GM18507 (cell line): ENCODE measurements at regions not wholly inside any gene's neighbourhood (a gene's known extent, or its start where the extent isn't known, plus 50 kb on each side); places are given as distances from the start of the nearest gene placed in this dataset.

ENCODE experiments used
- DNase-seq: peaks from one replicate; pipeline ENCODE4 v3.0.0; 2011; ENCODE audit warnings: low read depth; ENCODE audit not compliant: insufficient read length; ENCODE audit errors: extremely low spot score
- FAIRE-seq: peaks from 2 replicates; lab custom pipeline; 2011; peaks lifted over from hg19 to GRCh38; lab: Jason Lieb, UNC

DNA sequence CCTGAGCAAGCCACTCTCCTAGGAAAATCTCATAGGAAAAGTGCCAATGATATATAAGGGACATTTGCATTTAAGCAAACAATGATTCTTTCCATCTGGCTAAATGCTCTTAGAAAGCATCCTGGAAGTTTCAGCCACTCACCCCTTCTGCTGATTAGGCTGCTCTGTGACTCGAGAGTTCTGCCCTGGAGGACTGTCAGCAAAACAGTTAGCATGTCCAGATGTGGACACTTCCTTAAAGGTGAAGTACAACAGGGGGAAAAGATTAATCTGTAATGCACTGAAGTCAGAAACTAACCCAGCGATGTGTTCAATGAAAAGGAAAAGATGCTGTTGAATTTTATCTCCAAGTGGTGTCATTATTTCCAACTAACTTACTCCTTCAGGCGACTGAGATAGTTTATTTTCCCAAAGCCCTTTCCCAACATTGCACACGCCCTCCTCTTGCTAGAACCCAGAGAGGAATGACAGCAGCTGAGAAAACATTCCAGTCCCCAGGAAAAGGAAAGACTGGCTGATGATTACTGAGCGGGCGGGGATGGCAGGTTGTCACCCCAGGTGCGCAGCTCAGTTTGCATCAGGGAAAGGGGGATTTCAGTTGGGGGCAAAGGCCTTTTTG lies 214.0 kb downstream of the SS18 start:
- FAIRE-seq: no peak
- no peak for DNase-seq

DNA sequence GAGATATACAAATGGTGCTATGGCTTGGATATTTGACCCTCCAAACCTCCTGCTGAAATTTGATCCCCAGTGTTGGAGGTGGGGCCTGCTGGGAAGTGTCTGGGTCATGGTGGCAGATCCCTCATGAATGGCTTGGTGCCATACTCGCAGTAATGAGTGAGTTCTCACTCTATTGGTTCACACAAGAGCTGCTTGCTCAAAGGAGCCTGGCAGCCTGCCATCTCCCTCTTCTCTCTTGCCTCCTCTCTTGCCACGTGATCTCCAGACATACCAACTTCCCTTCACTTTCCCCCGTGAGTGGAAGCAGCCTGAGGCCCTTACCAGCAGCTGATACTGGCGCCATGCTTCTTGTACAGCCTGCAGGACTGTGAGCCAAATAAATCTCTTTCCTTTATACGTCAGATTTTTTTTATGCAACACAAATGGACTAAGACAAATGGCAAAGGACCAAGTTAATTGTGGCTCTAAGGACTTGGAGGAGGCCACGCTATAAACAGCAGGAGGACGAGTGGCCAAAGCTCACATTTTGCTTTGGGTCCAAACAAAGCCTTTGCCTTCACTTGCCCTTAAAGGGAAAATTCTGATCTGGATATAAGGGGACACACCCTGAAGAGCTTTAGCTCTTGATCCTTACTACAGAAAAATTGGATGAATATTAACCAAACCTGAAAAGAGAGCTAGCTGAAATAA lies 214.7 kb downstream of the SS18 start:
- DNase-seq (no peak), FAIRE-seq (no peak)

DNA sequence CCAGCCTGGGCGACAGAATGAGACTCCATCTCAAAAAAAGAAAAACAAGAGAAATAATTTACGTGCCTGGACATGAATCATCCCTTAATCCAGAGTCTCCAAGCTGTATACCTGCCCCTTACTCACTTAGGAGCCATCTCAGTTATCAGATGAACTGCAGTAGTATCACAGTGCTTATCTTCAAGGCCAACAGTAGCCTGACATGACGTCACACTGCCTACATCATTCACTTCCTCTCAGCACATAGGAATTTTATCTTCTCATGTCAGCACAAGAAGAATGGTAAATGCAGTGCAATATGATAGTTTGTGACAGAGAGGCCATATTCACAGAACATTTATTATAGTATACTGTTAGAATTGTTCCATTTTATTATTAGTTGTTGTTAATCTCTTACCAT lies 216.6 kb downstream of the SS18 start:
- no peak for FAIRE-seq
- DNase-seq: no peak

DNA sequence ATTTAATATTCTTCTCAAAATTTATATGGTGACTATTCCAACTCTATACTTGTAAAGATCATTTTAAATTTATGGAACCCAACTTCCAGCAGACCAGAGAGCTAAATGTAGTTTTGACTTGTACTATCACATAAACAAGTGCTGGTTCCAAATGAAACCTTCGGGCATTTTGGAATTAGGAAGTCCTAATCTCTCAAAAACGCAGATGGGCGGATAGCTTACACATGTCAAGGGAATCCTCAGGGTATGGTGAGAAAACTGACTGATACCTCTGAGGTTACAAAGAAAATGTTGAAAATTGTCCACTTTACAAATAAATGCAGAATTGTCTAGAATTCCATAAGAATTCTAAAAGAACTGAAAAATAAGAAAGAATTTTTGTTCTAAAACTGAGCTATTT lies 224.1 kb downstream of the SS18 start:
- DNase-seq (no peak), FAIRE-seq (no peak)

DNA sequence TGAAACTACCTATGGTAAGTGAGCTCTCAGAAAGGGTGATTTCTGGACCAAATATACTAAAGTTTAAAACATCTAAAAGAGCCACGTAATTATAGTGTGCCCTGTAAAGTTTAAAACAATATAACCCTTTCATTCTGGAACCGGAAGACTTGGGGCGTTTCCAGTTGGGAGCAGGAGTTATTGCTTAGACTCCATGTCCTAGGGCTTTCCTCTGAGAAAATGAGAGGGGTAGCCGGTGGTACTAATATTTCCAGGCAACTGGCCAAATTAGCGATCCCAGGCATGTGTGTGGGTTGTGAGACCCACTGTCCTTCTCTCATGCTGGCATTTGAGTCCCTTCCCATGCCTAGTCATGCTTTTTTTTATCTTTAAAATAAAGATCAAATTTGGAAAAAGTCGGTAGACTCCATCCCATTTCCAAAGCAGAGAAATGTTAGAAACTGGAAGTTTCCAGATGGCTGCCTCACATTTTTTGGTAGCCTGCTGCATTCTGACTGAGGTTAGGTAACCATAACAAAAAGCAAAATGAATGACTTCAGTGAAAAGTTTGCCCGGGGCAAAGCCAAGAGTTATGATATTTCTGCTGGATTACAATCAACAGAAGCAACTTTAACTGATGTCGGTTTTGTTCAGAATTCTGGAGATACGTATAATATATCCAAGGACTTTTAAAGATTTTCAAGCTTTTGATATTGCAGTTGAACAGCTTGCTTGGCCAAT lies 227.4 kb downstream of the SS18 start:
- FAIRE-seq (no peak), DNase-seq (no peak)

DNA sequence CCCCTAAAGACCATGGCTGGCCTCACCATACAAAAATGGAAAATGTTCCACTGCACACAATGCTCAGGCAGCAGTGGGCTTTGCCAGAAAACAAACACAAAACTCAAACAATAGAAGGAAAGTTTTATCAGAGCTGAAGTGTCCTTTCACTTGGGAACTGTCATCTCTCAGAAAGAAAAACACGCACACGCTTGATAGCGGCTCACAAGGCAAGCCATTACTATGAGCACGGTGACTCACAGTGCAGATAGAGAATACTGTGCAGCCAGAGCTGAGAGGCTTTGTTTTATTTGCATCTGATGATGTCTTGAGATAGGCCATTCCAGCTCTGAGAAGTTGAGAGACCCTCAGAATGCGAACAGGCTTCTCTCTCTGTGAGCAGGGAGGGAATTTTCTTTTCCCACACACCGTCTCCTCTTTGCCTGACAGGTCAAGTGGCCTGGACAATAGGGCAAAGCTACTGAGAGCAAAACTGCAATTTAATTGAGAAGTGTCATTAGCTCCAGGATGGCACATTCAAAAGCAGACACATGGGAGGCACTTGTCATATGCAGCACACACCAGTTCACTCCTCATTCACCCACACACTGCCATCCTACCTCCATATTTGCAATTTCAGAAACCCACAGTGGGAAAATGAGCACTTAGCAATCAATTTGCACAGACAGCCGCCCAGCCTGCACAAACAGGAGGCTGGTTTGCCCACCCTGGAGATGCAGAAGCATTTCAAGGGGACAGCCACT lies 236.6 kb downstream of the SS18 start:
- DNase-seq (no peak), FAIRE-seq (no peak)

DNA sequence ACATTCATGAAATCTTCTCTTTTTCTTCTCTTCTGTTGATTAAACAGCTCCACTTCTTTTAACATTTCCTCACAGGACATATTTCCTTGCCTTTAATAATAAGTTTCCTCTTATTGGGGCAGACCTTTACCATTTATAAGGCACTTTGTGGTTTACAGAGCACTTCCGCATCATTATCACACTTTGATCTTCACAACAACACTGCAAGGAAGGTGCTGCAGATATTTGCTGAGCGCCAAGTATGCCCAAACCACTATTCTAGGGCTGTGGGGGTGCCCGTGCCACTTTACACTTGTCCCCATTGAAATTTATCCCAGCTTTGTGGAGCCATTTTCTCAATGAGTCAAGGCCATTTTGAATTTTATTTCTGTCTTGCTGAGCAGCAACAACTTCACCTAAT lies 246.6 kb downstream of the SS18 start:
- FAIRE-seq: no peak
- DNase-seq: no peak

DNA sequence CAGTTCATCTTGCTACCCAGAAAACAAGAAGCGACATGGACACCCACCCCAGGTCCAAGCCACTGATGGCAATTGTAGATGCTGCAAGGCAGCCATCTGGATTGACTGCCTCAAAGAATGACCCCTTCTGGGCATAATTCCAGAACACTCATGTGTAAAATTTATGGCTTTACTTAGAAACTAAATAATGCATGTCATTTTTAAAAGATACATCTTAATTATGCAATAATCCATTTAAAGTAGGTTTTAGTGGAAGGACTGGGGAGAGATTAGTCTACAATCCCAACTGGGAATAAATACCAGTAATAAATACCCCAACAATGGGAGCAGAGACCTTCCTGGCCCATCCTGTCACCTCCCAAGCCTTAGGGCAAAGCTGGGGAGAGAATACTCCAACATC lies 247.7 kb downstream of the SS18 start:
- FAIRE-seq (no peak), DNase-seq (no peak)

DNA sequence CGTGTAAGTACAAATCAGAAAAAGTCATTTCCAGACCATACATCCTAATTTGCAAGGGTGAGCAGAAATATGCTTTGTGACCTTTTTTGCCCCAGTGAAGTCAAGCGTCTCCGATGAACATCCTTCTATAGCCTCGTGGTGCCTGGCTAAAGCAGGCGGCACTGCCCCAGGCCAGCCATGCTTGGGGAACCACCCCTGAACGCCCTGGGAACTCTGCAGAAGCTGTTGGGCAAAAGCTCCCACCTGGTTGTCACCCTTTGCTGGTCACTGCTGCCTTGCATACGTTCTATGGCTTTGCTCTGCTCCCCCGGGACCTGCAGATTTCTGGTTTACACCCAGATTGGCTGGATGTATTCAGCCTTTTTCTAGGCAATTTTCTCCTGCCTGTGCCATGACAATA lies 256.4 kb downstream of the SS18 start:
- no peak for DNase-seq
- no peak for FAIRE-seq

DNA sequence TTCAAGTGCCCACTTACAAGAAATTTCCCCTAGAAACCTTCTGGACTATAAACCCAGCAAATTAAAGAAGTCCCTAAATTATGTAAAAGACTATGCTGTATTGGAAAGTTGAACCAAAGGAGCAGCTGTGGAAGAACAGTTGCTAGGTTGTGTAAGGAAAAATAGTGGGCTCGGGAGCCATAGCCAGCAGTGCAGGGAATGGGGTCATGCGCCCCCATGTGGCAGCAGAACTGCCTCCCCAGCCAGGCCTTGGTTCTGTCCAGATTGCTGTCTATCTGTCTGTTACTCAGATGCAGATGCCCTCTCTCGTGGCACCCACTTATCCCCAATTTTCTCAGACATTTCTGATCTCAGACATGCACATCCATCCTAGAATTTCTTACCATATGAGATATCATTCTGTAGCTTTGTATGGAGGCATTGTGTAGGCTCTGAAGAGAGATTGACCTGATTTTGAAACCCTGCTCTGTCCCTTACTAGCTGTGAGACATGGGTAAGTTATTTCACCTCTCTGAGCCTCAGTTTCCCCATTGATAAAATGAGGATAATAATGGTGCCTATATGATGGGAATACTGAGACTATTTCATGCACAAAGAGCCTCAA lies 258.3 kb downstream of the SS18 start:
- FAIRE-seq (peak; percentile 83), DNase-seq (no peak)

DNA sequence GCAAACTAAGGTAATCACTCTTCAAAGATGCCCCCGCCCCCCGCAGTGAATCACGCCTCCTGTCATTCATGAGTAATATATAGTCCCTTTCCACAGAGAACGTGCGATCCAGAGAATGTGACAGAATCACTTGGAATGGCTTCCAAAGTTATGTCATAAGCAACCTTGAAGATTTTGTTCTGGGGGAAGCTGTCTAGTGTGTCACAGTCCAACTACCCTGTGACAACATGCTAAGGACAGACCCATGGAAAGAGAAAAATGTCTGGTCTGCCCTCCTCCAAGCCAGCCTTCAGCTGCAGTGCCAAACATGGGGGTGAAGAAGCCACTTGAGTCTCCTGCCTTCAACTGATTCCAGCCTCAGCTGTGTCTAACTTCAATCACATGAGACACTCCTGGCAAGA lies 259.1 kb downstream of the SS18 start:
- no peak for DNase-seq
- no peak for FAIRE-seq

DNA sequence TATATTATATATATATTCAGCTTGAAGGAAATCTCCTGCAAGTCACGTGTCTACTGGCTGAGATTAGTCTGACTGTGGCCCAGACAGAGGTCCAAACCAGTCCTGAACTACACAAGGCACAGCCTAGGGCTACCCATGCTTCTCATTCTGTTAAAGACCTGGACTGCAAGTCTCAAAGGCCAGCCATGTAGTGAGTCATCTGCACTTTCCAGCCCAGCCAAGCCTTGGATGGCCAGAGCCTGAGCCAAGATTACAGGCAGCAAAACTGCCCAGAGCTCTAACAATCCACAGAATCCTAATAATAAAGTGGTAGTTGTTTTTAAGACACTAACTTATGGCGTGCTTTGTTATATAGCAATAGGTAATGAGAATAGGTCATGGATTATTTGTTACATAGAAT lies 259.6 kb downstream of the SS18 start:
- DNase-seq (no peak), FAIRE-seq (no peak)

DNA sequence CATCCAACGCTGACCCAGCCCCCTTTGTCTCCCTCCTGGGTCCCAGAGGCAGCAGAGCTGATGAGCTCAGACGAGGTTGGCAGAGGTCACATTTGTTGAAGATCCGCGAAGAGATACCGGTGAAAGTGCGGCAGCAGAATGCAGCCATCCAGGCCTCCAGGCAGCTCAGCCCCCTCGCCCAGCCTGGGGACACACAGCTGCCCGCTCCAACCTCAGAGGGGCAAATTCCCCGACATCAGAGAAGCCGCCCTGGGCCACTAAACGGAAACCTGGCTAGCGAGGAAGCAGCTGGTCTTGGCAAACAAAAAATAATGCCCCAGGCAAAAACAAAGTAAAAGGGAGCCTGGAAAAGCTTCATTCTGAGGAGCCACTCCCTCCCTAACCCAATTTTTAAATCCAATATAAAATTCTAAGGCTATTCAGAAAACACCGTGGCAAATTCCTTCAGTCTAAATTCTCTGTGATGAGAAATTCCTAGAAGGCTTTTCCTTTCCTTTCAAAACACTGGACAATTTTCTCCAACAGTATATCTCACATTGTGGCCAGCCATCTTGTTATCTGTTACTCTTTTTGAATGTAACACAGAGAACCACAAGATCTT lies 262.4 kb downstream of the SS18 start:
- no peak for FAIRE-seq
- DNase-seq: no peak

DNA sequence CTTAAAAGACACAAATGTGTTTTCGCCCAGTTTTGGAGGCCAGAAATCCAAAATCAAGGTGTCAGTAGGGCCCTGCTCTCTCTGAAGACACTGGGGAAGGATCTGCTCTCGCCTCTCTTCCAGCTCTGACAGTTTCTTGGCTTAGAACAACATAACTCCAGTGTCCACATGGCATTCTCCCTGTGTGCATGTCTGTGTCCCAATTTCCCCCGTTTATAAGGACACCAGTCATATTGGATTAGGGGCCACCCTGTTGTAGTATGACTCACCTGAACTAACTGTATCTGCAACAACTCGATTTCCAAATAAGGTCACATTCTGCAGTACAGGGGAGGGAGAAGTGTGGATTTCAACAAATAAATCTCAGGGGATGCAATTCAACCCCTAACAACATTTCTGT lies 263.2 kb downstream of the SS18 start:
- FAIRE-seq (no peak), DNase-seq (no peak)

DNA sequence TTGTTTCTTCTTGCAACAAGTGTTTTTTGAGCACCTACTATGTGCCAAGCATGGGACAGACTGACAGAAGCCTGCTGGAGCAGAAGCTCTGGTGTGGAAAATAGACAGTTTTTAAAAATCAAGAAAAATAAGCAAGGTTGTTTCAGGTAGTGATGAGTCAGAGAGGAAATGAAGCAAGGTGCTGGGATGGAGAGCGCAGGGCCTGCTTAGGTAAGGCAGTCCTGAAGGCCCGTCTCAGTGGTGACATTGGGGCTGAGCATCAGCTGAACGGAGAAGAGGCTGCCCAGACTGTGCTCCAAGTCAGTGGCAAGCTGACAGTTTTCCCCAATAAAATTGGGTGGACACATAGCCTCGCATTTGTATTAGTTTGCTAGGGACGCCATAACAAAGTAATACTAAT lies 263.6 kb downstream of the SS18 start:
- FAIRE-seq: no peak
- no peak for DNase-seq

DNA sequence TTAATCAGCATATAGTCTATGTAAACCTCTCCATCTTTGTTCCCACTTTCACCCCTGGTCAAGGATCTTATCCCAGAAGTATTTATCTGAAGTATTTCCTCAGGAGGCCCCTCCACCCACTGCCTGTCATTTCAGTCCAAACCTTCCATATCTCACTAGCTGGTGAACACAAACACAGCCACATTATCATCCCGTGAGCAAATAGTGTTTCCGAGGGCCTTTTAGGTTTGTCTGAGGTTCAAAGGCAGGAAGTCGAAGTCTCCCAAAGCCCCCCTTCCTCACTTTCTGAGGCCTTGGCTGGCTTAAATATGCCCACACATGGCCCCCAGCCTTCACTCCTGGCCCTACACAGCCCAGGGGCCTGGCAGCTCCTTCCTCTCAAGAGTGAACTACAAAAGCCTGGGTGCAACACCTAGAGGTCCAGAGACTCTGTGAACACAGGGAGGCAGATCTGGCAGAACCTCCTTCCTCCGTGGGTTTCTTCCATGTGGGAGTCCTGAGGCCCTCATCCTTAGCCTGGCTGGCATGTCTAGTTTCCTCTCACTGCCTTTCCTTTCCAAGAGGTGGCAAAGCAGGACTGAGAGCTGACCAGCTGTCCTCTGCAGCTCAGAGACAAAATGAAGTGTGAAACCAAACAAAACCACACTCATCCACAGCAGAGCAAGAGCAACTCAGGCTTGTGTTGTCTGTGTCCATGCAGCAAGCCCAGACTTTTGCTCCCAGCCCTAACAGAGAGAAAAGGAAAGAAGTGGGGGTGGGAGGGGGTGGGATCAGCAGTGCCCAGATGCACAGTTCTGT lies 264.2 kb downstream of the SS18 start:
- DNase-seq (no peak), FAIRE-seq (no peak)

DNA sequence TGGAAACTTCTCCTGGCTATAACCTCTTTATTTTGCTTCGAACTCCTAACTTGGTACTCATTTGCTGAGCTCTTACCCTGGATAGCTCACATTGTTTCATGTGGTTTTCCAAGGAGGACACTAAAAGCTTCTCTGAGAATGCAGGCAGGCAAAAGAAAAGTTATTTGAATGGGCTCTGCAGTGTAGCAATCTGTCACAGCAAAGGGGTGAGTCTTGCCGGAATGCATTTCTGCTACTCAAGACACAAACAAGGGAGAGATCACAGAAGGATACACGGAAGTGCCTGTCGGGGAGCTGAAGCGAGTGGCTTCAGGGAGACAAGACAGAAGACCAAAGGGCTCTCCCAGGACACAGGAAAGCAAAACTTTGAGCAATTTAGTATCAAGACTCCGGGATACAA lies 265.4 kb downstream of the SS18 start:
- no peak for DNase-seq
- FAIRE-seq: no peak

DNA sequence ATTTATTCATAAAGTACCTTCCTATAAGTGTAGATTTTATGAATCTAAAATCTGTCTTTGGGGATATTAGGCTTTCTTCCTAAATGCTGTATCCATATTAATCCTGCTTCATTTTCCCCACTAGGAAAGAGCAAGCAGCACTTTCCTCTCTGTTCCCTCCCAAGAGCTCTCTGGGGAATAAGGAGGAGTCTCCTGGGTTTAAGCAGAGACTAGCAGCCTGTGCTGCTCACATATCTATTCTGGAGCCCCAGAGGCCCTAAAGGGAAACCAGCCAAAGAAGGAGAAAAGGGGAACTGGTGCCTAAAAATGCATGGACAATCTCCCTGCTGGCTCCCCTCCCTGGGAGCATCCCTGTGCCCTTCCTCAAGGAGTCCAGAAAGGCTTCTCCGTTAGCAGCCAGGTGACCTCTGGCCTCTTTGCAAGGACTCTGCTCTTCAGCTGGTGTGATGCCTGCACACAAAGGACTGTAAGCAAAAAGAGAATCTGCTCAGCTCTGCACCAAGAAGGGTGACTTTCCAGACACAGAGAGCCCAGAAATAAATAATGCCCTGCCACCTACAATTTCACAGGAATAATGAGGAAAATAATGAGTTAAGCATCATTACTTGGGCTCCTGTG lies 270.6 kb downstream of the SS18 start:
- DNase-seq (no peak), FAIRE-seq (no peak)
